ENCODE measurements at regions not wholly inside any gene's neighbourhood (a gene's known extent, or its start where the extent isn't known, plus 50 kb on each side); places are given as distances from the start of the nearest gene placed in this dataset.

DNA sequence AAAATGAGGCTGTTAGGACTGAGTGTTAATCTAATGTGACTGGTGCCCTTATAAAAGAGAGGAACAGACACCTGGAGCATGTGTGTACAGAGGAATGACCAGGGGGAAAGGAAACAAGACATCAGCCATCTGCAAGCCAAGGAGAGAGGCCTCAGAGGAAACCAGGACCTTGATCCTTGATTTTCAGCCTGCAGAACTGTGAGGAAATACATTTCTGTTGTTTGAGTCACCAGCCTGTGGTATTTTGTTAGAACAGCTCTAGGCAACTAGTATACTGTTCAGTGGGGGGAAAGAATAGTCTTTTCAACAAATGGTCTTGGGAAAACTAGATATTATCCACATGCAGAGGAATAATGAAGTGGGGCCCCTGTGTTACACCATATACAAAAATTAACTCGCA, 80.6 kb downstream of the CCR1 start:
- no peak for TF ChIP-seq EZH2 (IDR thresholded peaks at IDR 0.05; ENCODE audit: insufficient read depth, poor library complexity, severe bottlenecking)
- no peak for TF ChIP-seq EZH2phosphoT487 (IDR thresholded peaks at IDR 0.05; ENCODE audit: insufficient read depth, low read depth)
